HG03095 (cell line): ENCODE measurements at regions not wholly inside any gene's neighbourhood (a gene's known extent, or its start where the extent isn't known, plus 50 kb on each side); places are given as distances from the start of the nearest gene placed in this dataset.

ENCODE experiments used
- ATAC-seq: cut with Tn5 transposase; IDR thresholded peaks from one replicate; pipeline ENCODE4 v1.9.1; 2021; ENCODE audit warnings: moderate library complexity; ENCODE audit not compliant: unreplicated experiment

- ATAC-seq = no peak
Measured at GRCh38 chr4:175125410-175126068, 207.4 kb downstream of the ADAM29 start.

- ATAC-seq = no peak
Measured at GRCh38 chr4:175127314-175127713, 209.2 kb downstream of the ADAM29 start.

GRCh38 chr4:175129797-175130196 lies 211.6 kb downstream of the ADAM29 start:
- no peak for ATAC-seq

GRCh38 chr4:175139205-175139604 lies 221.0 kb downstream of the ADAM29 start:
- ATAC-seq = no peak

GRCh38 chr4:175143116-175143515 lies 225.0 kb downstream of the ADAM29 start:
- ATAC-seq = no peak

- no peak for ATAC-seq
Measured at GRCh38 chr4:175146799-175147198, 228.6 kb downstream of the ADAM29 start.

- no peak for ATAC-seq
Measured at GRCh38 chr4:175147233-175147632, 229.1 kb downstream of the ADAM29 start.

- no peak for ATAC-seq
Measured at GRCh38 chr4:175166020-175166419, 247.9 kb downstream of the ADAM29 start.

GRCh38 chr4:175176710-175177109 lies 258.6 kb downstream of the ADAM29 start:
- ATAC-seq = no peak

GRCh38 chr4:175190654-175191053 lies 272.5 kb downstream of the ADAM29 start:
- ATAC-seq = no peak

- no peak for ATAC-seq
Measured at GRCh38 chr4:175198056-175198455, 279.9 kb downstream of the ADAM29 start.

GRCh38 chr4:175215208-175215607 lies 297.1 kb downstream of the ADAM29 start:
- no peak for ATAC-seq

GRCh38 chr4:175215657-175216056 lies 297.5 kb downstream of the ADAM29 start:
- ATAC-seq = no peak

GRCh38 chr4:175229154-175229553 lies 311.0 kb downstream of the ADAM29 start:
- no peak for ATAC-seq

GRCh38 chr4:175234162-175234561 lies 316.0 kb downstream of the ADAM29 start:
- ATAC-seq = no peak

GRCh38 chr4:175238827-175239517 lies 320.8 kb downstream of the ADAM29 start:
- ATAC-seq = no peak

- ATAC-seq = no peak
Measured at GRCh38 chr4:175246941-175247340, 328.8 kb downstream of the ADAM29 start.

- ATAC-seq = no peak
Measured at GRCh38 chr4:175252642-175253041, 334.5 kb downstream of the ADAM29 start.

GRCh38 chr4:175253184-175253902 lies 335.2 kb downstream of the ADAM29 start:
- no peak for ATAC-seq

- no peak for ATAC-seq
Measured at GRCh38 chr4:175263537-175263936, 345.4 kb downstream of the ADAM29 start.

GRCh38 chr4:175271010-175271630 lies 353.0 kb downstream of the ADAM29 start:
- ATAC-seq = peak; percentile 70
